SU-DHL-6 (cell line): ENCODE measurements at regions not wholly inside any gene's neighbourhood (a gene's known extent, or its start where the extent isn't known, plus 50 kb on each side); places are given as distances from the start of the nearest gene placed in this dataset.

Source experiments
- EZH2phosphoT487 ChIP-seq: fragments of 200-600 bp; sonication (generic), shearing (Covaris generic); conservative IDR thresholded peaks from 2 replicates; pipeline ENCODE4 v1.6.1; 2018; ENCODE audit warnings: mild to moderate bottlenecking, antibody characterized with exemption, low read length, moderate library complexity, mixed read lengths
- TF ChIP-seq, protein P1 (sequence below): fragments of 200-600 bp; sonication (generic); IDR thresholded peaks from one replicate; pipeline ENCODE4 v1.5.1; 2017; ENCODE audit warnings: antibody characterized with exemption, mild to moderate bottlenecking, low read length, moderate library complexity; ENCODE audit not compliant: insufficient read depth, poor library complexity, severe bottlenecking

DNA sequence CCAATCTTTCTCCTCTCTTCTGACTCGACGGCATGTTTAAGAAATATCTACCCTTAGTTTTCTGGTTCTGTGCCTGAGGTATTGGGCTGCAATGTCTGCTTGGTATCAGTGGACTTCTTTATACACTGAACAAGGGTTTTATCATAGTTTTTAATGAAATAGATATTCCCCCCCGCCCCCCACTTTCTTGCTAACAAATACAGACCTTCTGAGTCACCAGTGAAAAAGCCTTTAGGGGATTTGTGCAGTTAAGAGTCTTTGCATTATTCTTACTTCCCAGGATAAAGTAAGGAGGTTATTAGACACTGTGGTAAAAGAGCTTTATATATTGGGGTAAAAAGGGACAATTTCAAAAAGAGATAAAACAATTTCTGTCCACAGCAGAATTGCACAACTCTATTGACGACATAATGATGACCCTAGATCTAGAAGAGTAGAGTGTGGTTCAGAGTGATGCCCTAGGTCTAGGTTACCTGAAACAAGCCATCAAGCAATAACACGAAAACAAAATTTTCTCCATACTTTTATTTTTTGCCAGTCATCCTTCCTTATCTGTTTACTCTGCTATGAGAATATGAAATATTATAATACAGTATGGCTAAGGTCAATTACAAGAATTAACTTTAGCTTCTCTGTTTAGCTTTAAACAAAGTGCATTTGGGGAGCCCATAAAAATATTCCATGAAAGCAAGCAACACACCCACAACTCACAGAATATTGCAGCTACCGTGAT is 110.7 kb downstream of the PLK2 start:
- TF ChIP-seq, protein P1, sequence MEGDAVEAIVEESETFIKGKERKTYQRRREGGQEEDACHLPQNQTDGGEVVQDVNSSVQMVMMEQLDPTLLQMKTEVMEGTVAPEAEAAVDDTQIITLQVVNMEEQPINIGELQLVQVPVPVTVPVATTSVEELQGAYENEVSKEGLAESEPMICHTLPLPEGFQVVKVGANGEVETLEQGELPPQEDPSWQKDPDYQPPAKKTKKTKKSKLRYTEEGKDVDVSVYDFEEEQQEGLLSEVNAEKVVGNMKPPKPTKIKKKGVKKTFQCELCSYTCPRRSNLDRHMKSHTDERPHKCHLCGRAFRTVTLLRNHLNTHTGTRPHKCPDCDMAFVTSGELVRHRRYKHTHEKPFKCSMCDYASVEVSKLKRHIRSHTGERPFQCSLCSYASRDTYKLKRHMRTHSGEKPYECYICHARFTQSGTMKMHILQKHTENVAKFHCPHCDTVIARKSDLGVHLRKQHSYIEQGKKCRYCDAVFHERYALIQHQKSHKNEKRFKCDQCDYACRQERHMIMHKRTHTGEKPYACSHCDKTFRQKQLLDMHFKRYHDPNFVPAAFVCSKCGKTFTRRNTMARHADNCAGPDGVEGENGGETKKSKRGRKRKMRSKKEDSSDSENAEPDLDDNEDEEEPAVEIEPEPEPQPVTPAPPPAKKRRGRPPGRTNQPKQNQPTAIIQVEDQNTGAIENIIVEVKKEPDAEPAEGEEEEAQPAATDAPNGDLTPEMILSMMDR = no peak
- TF ChIP-seq EZH2phosphoT487 = no peak
